Activated CD8-positive, alpha-beta memory T cell treated with anti-CD3 and anti-CD28 coated beads, Interleukin-2, amount 10 ng/mL, durations not matched to agents 7 days and 5 days (primary cell): ENCODE measurements at regions not wholly inside any gene's neighbourhood (a gene's known extent, or its start where the extent isn't known, plus 50 kb on each side); places are given as distances from the start of the nearest gene placed in this dataset.

Experiments used
- ATAC-seq: fragments of 150-1000 bp; cut with Tn5 transposase; one replicate; pipeline ENCODE4 v1.10.0; 2021; ENCODE audit warnings: moderate library complexity
- CTCF ChIA-PET: fragments of 350-600 bp; sonication (Branson Sonifier 250); formaldehyde crosslinking; loops from one replicate; lab custom pipeline; 2021; ENCODE audit warnings: antibody characterized with exemption; lab: Charles Lee
- DNase-seq: peaks from one replicate; pipeline ENCODE4 v3.0.0-alpha.2; 2020
- H3K27ac Mint-ChIP-seq: one replicate; pipeline ENCODE4 v1.8.0; 2021; ENCODE audit warnings: mild to moderate bottlenecking, mixed read lengths
- H3K27me3 Mint-ChIP-seq: one replicate; pipeline ENCODE4 v1.8.0; 2021; ENCODE audit warnings: mixed read lengths
- H3K36me3 Mint-ChIP-seq: one replicate; pipeline ENCODE4 v1.8.0; 2021; ENCODE audit warnings: mild to moderate bottlenecking, mixed read lengths
- H3K4me1 Mint-ChIP-seq: one replicate; pipeline ENCODE4 v1.8.0; 2021; ENCODE audit warnings: mixed read lengths
- H3K4me3 Mint-ChIP-seq: one replicate; pipeline ENCODE4 v1.8.0; 2021; ENCODE audit warnings: mild to moderate bottlenecking, moderate library complexity, mixed read lengths
- H3K9me3 Mint-ChIP-seq: one replicate; pipeline ENCODE4 v1.8.0; 2022; ENCODE audit warnings: low read depth, mixed read lengths

DNA sequence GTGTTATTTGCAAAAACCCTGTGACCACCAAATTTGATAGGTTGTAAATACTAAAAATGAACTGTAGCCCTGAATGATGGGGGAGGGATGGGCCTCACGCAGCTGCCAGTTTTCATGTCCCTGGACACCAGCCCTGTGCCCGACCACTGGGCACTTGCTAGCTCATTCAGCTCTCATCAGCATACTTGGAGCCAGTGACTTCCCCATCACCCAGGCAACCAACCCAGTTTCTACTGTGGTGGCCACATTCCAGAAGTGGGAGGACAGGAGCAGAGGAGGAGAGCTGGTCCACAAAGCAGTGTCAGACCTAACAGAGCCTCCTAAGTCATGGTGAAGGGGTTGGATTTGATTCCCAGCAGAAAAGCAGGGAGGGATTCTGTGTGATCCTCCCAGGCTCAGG lies 128.2 kb downstream of the CPEB2 start:
- Mint-ChIP-seq H3K27ac (no peak overlapping the region), H3K4me3 (no peak overlapping the region), H3K9me3 (peaks cover 3% of the 10 kb centered on the region), H3K36me3 (no peaks in the 10 kb centered on the region), H3K4me1 (no peaks in the 10 kb centered on the region), H3K27me3 (peaks cover 7% of the 10 kb centered on the region)
- ATAC-seq (no peak), DNase-seq (no peak)
- CTCF ChIA-PET: no interaction called here

- DNase-seq (no peak), ATAC-seq (no peak)
- no peak overlapping the region for H3K4me3 Mint-ChIP-seq
- no peaks in the 10 kb centered on the region for H3K4me1 Mint-ChIP-seq
- peaks cover 5% of the 10 kb centered on the region for H3K27me3 Mint-ChIP-seq
- H3K9me3 Mint-ChIP-seq: peaks cover 3% of the 10 kb centered on the region
- no peak overlapping the region for H3K27ac Mint-ChIP-seq
- H3K36me3 Mint-ChIP-seq: no peaks in the 10 kb centered on the region
- CTCF ChIA-PET: no interaction called here
Observed at GRCh38 chr4:15131551-15131950, 129.3 kb downstream of the CPEB2 start.

GRCh38 chr4:15132739-15133138 lies 130.5 kb downstream of the CPEB2 start:
- no peak for DNase-seq
- Mint-ChIP-seq H3K27me3 (peaks cover 5% of the 10 kb centered on the region), H3K36me3 (no peaks in the 10 kb centered on the region), H3K27ac (no peak overlapping the region), H3K9me3 (peaks cover 10% of the 10 kb centered on the region), H3K4me1 (no peaks in the 10 kb centered on the region), H3K4me3 (no peak overlapping the region)
- CTCF ChIA-PET: no interaction called here
- ATAC-seq: no peak

DNA sequence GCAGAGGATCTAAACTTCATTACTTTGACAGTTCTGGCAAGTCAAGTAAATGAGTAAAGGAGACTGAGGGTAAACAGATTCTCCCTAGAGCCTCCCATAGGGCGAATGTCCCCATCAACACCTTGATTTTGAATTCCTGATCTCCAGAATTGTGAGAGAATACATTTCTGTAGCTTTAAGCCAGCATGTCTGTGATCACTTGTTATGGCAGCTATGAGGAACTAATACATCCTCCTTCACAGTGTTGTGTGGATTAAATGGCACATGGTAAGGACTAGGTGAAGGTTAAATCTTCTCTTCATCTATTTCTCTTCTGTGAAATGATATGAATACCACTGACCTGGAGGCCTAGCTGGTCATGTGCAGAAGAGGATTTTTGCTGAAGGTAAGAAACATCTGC lies 137.3 kb downstream of the CPEB2 start:
- H3K27me3 Mint-ChIP-seq: no peaks in the 10 kb centered on the region
- peaks cover 10% of the 10 kb centered on the region for H3K9me3 Mint-ChIP-seq
- CTCF ChIA-PET: no interaction called here
- DNase-seq (no peak), ATAC-seq (no peak)
- H3K27ac Mint-ChIP-seq: no peak overlapping the region
- no peak overlapping the region for H3K4me3 Mint-ChIP-seq
- no peaks in the 10 kb centered on the region for H3K4me1 Mint-ChIP-seq
- no peaks in the 10 kb centered on the region for H3K36me3 Mint-ChIP-seq

DNA sequence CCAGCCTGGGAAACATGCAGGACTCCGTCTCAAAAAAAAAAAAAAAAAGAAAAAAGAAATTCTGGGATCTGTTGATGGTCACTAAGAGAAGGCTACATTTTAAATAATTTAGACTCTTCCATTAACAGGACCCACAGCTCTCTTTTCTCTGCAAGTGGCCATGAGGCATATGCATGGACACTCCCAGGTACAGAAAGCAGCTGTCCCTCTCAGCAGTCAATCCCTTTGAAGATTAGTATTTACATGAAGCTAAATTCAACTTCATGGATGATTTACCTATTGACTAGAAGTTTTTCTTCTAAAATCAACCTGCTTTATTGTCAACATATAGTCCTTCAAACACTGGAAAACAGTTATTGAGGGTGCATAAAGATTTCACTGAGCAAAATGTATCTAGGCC lies 139.9 kb downstream of the CPEB2 start:
- Mint-ChIP-seq H3K27ac (no peak overlapping the region), H3K4me3 (no peak overlapping the region), H3K27me3 (no peaks in the 10 kb centered on the region), H3K4me1 (no peaks in the 10 kb centered on the region), H3K9me3 (peaks cover 2% of the 10 kb centered on the region), H3K36me3 (no peaks in the 10 kb centered on the region)
- CTCF ChIA-PET: no interaction called here
- DNase-seq (no peak), ATAC-seq (no peak)

- H3K27me3 Mint-ChIP-seq: no peaks in the 10 kb centered on the region
- H3K4me3 Mint-ChIP-seq: no peak overlapping the region
- CTCF ChIA-PET: no interaction called here
- no peak for ATAC-seq
- H3K27ac Mint-ChIP-seq: no peak overlapping the region
- no peaks in the 10 kb centered on the region for H3K4me1 Mint-ChIP-seq
- no peaks in the 10 kb centered on the region for H3K36me3 Mint-ChIP-seq
- no peaks in the 10 kb centered on the region for H3K9me3 Mint-ChIP-seq
- DNase-seq: no peak
Observed at GRCh38 chr4:15143551-15143950, 141.3 kb downstream of the CPEB2 start.

GRCh38 chr4:15144249-15144966 lies 142.1 kb downstream of the CPEB2 start:
- H3K27ac Mint-ChIP-seq: no peak overlapping the region
- no peak overlapping the region for H3K4me3 Mint-ChIP-seq
- no peak for DNase-seq
- H3K4me1 Mint-ChIP-seq: peaks cover 1% of the 10 kb centered on the region
- H3K27me3 Mint-ChIP-seq: no peaks in the 10 kb centered on the region
- CTCF ChIA-PET: no interaction called here
- ATAC-seq: no peak
- no peaks in the 10 kb centered on the region for H3K36me3 Mint-ChIP-seq
- no peaks in the 10 kb centered on the region for H3K9me3 Mint-ChIP-seq

GRCh38 chr4:15144967-15145295 lies 142.7 kb downstream of the CPEB2 start:
- no peaks in the 10 kb centered on the region for H3K9me3 Mint-ChIP-seq

DNA sequence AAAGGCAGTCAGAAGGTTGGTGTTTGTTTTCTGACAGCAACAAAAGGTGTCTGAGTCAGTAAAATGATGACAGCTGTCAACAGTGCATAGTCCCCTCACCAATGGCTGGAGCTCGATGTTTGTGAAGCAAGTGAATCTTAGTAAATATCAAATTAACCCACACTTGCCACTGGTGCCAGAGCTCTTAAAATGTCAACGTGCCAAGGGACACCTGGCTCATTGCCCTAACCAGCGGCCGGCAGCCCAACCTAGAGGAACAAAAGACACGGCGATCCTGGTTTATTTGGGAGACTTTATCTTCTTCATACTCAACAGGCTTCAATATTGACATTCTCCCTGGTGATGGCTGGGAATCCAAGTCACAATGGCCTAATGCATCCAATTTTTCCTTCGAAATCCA lies 143.4 kb downstream of the CPEB2 start:
- ATAC-seq (no peak), DNase-seq (no peak)
- CTCF ChIA-PET: no interaction called here
- no peak overlapping the region for H3K27ac Mint-ChIP-seq
- H3K36me3 Mint-ChIP-seq: no peaks in the 10 kb centered on the region
- H3K27me3 Mint-ChIP-seq: no peaks in the 10 kb centered on the region
- peaks cover 4% of the 10 kb centered on the region for H3K4me1 Mint-ChIP-seq
- no peaks in the 10 kb centered on the region for H3K9me3 Mint-ChIP-seq
- H3K4me3 Mint-ChIP-seq: no peak overlapping the region

More at GRCh38 chr4:15144967-15145295, 142.7 kb downstream of the CPEB2 start:
- H3K27me3 Mint-ChIP-seq: no peaks in the 10 kb centered on the region
- ATAC-seq (no peak), DNase-seq (no peak)
- no peak overlapping the region for H3K4me3 Mint-ChIP-seq
- no peaks in the 10 kb centered on the region for H3K36me3 Mint-ChIP-seq
- peaks cover 4% of the 10 kb centered on the region for H3K4me1 Mint-ChIP-seq
- H3K27ac Mint-ChIP-seq: no peak overlapping the region
- CTCF ChIA-PET: no interaction called here

- Mint-ChIP-seq H3K27me3 (no peaks in the 10 kb centered on the region), H3K36me3 (no peaks in the 10 kb centered on the region), H3K4me3 (no peak overlapping the region), H3K4me1 (peaks cover 4% of the 10 kb centered on the region), H3K27ac (no peak overlapping the region), H3K9me3 (no peaks in the 10 kb centered on the region)
- CTCF ChIA-PET: no interaction called here
- ATAC-seq (no peak), DNase-seq (no peak)
Observed at GRCh38 chr4:15147714-15148113, 145.4 kb downstream of the CPEB2 start.

- H3K27ac Mint-ChIP-seq: no peak overlapping the region
- DNase-seq: no peak
- peaks cover 4% of the 10 kb centered on the region for H3K4me1 Mint-ChIP-seq
- CTCF ChIA-PET: no interaction called here
- H3K9me3 Mint-ChIP-seq: no peaks in the 10 kb centered on the region
- H3K4me3 Mint-ChIP-seq: no peak overlapping the region
- no peaks in the 10 kb centered on the region for H3K27me3 Mint-ChIP-seq
- no peak for ATAC-seq
- no peaks in the 10 kb centered on the region for H3K36me3 Mint-ChIP-seq
Observed at GRCh38 chr4:15148199-15148598, 145.9 kb downstream of the CPEB2 start.

- CTCF ChIA-PET: no interaction called here
- ATAC-seq (no peak), DNase-seq (no peak)
- Mint-ChIP-seq H3K9me3 (no peaks in the 10 kb centered on the region), H3K4me3 (no peak overlapping the region), H3K4me1 (peaks cover 4% of the 10 kb centered on the region), H3K36me3 (no peaks in the 10 kb centered on the region), H3K27ac (no peak overlapping the region), H3K27me3 (no peaks in the 10 kb centered on the region)
Observed at GRCh38 chr4:15148691-15149090, 146.4 kb downstream of the CPEB2 start.

DNA sequence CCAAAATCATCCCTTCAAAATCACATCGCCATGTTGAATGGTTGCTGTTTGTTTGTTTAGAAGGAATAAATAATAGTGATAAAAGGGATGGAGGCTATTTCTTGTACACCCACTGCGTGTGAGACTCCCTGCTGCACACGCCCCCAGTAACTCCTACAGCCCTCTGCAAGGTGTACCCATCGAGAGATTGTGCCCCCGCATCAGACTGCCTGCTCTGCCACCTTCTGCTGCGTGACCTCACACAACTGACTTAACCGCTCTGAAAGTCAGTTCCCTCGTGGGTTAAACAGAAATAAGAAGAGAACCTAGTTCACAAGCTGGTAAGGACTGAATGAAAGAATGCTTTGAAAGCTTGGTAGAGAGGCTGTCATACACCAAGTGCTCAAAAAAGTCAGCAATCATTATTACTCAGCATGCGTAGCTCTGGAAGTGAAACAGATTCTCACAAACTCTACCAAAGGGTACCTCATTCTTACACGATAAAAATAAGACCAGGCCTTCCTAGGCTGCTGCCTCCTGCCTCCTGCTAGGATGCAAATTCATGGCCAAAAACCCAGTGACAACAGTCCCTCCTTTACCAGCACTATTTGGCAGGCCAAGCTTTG lies 147.1 kb downstream of the CPEB2 start:
- H3K27me3 Mint-ChIP-seq: no peaks in the 10 kb centered on the region
- H3K4me1 Mint-ChIP-seq: peaks cover 4% of the 10 kb centered on the region
- H3K36me3 Mint-ChIP-seq: no peaks in the 10 kb centered on the region
- no peak for ATAC-seq
- H3K27ac Mint-ChIP-seq: no peak overlapping the region
- CTCF ChIA-PET: no interaction called here
- DNase-seq: no peak
- no peak overlapping the region for H3K4me3 Mint-ChIP-seq
- H3K9me3 Mint-ChIP-seq: no peaks in the 10 kb centered on the region

DNA sequence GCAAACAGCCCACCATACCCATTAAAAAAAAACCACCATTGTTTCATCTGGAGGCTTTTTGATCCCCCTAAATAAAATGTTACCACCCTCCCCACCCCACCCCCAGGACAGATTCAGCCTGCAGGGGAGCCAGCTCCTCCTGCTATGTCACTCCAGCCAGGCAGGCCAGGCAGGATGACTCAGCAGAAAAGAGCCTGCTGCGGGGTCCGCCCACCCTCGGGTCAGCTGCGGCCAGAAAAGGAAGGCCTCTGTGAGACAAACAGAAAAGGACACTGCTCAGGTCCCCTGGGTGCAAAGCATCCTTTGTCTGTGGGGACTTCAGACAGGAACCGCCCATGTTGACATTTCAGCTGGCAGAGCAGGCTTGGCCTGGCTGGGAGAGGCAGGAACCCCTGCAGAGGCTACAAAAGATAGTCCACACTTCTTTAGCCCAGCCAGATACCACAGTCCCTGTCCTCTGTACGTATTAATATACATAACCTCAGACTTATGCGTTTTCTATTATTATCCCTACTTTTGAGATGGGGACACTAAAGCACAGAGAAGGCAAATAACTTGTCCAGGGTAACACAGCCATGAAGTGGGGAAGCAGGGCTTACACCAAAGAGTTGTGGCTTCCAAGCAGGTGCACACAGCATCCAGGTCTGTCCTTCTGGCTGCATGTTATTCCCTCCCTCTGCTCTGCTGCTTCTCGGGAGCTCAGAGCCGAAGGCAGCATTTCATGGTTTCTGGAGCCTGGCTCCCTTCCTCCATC lies 147.7 kb downstream of the CPEB2 start:
- CTCF ChIA-PET: no interaction called here
- H3K4me3 Mint-ChIP-seq: no peak overlapping the region
- peak; percentile 41 for DNase-seq
- H3K36me3 Mint-ChIP-seq: no peaks in the 10 kb centered on the region
- peaks cover 4% of the 10 kb centered on the region for H3K4me1 Mint-ChIP-seq
- no peaks in the 10 kb centered on the region for H3K9me3 Mint-ChIP-seq
- H3K27ac Mint-ChIP-seq: no peak overlapping the region
- ATAC-seq: no peak
- no peaks in the 10 kb centered on the region for H3K27me3 Mint-ChIP-seq
